ENCODE measurements at regions not wholly inside any gene's neighbourhood (a gene's known extent, or its start where the extent isn't known, plus 50 kb on each side); places are given as distances from the start of the nearest gene placed in this dataset.
"Not testable (repeated sequence)": the region's sequence is repeated elsewhere in the genome, so short reads cannot be mapped to it uniquely, and the experiment has no call there.

GRCh38 chr5:116887104-116887503 lies 312.5 kb upstream of the SEMA6A start:
- ATAC-seq (no peak), DNase-seq (no peak)

GRCh38 chr5:116885825-116886224 lies 311.2 kb upstream of the SEMA6A start:
- DNase-seq (no peak), ATAC-seq (no peak)

GRCh38 chr5:116883875-116884274 lies 309.3 kb upstream of the SEMA6A start:
- no peak for DNase-seq
- no peak for ATAC-seq

- ATAC-seq (no peak), DNase-seq (no peak)
These were observed 307.4 kb upstream of the SEMA6A start for GRCh38 chr5:116881921-116882531.

GRCh38 chr5:116880601-116881000 lies 306.0 kb upstream of the SEMA6A start:
- no peak for ATAC-seq
- no peak for DNase-seq

DNA sequence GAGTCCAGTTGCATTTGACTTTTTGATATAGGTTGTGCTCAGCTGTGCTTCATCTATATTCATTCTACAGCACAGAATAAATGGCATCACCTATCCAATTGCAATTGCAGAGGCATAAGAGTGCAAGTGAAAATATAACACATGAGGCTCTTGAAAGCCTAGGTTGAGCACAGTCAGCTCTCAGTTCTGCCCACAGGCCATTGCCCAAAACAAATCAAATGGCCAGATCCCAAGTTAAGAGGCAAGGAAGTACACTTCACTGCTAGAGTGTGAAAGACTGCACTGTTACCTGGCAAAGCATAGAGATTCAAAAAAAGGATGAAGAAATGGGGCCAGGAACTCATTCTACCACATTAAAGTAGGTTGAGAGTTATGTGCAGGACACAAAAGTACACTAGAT lies 305.5 kb upstream of the SEMA6A start:
- ATAC-seq (no peak), DNase-seq (no peak)

GRCh38 chr5:116876240-116876840 lies 301.7 kb upstream of the SEMA6A start:
- ATAC-seq (no peak), DNase-seq (no peak)

- DNase-seq (no peak), ATAC-seq (no peak)
These were observed 298.4 kb upstream of the SEMA6A start for GRCh38 chr5:116872986-116873385.

GRCh38 chr5:116872486-116872885 lies 297.9 kb upstream of the SEMA6A start:
- no peak for ATAC-seq
- no peak for DNase-seq

DNA sequence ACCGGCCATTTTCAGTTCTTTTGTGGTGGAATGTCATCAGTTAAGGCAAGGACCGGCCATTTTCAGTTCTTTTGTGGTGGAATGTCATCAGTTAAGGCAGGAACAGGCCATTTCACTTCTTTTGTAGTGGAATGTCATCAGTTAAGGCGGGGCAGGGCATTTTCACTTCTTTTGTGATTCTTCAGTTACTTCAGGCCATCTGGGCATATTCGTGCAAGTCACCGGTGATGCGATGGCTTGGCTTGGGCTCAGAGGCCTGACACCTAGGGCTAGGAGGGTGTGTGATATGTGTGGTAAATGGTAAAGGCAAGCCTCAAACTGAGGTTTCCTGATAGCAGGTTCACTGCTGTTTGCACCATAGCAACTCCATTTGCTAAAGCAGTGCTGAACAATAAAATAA lies 293.2 kb upstream of the SEMA6A start:
- DNase-seq, ATAC-seq: not testable (repeated sequence)

GRCh38 chr5:116865651-116866050 lies 291.0 kb upstream of the SEMA6A start:
- ATAC-seq (no peak), DNase-seq (no peak)

DNA sequence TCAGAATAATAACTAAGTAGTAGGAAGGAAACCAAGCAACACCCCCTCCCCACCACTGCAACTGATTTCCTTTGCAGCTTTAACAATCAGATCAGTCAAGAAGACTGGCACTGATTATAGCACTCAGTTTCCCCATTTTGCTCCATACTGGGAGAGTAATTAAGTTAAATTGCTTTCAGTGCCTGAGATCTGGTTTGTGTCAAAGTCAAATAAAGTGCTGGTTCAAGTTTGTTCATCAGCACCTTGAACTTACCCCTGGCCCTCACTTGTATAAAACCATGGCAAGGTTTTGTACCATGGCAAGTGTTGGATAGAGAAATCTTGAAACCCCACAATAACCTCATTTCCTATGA lies 290.2 kb upstream of the SEMA6A start:
- DNase-seq = no peak
- ATAC-seq = no peak

- DNase-seq = no peak
- no peak for ATAC-seq
These were observed 289.7 kb upstream of the SEMA6A start for GRCh38 chr5:116864157-116864837.

DNA sequence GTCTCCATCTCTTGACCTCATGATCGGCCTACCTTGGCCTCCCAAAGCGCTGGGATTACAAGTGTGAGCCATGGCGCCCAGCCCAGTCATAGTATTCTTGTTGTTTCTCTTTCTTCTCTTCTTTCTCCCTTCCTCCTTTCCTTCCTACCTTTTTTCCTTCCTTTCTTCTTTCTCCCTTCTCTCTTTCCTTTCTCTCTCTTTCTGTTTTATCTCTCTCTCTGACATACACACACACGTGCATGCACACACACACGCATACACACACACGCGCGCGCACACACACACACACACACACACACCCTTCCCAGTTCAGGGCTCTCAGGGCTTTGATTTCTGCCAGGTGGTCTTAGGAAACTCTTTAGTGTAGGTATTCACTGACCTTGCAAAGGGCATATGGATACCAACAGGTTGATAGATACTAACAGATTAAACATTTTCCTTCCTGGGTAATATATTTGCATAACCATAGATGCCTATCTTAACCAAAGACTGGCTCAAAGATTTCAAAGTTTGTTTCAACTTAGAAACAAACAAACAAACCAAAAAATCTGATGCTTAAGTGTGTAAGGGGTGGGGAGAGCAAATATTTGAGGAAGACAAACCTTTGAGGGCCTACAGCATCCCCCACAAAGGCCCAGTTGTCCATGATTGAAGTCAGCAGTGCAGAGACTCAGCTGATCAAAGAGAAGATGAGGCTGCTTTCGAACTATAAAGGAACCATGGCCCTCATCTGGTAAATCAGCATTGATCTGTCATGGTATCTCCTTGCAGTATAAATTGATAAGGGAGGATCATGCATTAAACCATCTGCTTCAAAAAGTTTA lies 288.2 kb upstream of the SEMA6A start:
- ATAC-seq (no peak), DNase-seq (no peak)

DNA sequence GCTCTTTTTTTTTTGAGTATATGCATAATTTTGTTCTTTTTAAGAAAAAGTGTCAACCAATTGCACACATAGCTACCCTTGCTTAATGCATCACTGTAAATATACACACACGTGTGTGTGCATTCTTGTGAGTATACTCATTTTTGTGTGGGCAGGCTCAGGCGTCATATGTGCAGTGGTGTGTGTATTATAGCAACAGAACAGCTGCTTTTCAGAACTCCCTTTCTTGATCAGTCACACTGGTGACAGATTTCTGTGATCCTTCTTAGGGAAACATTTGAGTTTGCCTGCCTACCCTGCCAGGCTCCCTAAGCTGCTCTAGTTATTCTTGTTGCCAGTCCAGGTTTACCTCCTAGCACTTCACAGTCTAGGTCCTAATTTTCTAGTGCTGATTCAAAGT lies 287.0 kb upstream of the SEMA6A start:
- ATAC-seq = no peak
- DNase-seq = no peak

GRCh38 chr5:116861097-116861496 lies 286.5 kb upstream of the SEMA6A start:
- ATAC-seq = no peak
- DNase-seq = no peak

DNA sequence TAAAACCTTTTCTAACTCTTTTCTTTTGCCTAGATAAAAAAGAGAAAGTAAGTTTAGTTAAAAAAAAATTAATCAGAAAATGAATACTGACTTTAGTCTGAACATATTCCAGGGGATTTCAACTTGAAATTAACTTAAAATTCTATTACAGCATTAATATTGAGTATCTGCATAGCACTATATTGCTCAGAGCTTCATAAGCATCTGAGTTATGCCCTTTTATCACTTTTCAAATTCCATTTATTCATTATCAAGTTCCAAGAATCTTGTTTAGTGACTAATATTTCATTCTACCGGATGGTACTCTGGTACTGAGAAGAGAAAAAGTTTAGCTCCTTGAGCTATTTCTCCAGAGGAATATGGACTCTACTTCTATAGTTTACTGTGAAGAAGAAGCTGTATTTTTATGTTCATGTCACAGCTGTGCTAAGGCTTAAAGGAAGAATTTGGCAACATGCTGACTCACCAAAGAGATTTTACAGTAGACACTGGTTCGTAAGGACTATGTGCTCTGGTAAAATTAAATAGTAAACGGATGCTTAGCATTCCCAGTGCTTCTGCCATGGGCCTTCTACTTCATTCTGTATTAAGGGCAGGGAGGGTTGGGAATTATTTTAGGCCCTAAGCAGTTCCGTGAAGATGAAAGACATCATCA lies 285.2 kb upstream of the SEMA6A start:
- ATAC-seq (no peak), DNase-seq (no peak)

GRCh38 chr5:116858705-116859333 lies 284.2 kb upstream of the SEMA6A start:
- no peak for ATAC-seq
- no peak for DNase-seq

DNA sequence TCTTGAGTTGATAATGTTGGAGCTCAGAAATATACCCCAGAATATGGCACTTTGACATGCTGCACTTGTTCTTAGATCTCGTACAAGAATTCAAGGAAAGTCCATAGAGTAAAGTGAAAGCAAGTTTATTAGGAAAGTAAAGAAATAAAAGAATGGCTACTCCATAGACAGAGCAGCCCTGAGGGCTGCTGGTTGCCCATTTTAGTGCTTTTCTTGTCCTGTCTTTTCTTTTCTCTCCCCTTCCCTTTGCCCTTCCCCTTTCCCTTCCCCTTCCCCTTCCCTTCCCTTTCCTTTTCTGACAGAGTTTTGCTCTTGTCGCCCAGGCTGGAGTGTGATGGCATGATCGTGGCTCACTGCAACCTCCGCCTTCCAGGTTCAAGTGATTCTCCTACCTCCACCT lies 283.4 kb upstream of the SEMA6A start:
- DNase-seq, ATAC-seq: not testable (repeated sequence)

DNA sequence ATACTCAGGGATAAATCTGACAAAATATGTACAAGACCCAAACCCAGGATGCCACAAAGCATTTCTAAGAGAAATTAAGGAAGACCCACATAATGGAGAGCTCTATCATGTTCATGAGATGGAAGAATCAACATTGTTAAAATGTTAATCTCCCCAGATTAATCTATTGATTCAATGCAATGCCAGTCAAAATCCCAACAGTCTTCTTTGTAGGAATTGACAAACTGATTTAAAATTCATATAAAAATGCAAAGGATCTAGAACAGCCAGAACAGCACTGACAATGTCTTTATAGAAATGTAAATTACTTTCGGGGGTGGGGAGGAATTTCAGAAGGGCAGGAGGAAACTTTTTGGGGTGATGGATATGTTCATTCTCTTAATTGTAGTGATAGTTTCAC lies 281.6 kb upstream of the SEMA6A start:
- DNase-seq = no peak
- no peak for ATAC-seq

DNA sequence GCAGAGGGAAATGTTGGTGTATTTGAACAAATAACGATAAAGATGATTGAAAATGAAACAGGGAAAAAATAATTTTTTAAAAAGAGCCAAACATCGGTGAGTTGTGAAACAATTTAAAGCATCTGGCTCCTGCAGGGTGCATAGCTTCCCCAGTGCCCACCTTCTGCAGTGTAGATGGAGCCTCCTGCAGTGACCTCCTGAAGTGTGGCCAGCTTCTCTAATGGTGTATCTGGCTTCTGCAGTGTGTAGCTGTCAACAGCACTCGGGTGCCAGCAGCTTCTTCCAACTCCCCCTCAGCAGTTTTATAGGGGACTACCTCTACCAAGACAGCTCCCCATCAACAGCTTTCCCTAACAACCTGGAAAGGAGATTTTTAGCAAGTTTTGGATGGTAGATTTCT lies 279.4 kb upstream of the SEMA6A start:
- DNase-seq (no peak), ATAC-seq (no peak)

- no peak for DNase-seq
- no peak for ATAC-seq
These were observed 274.4 kb upstream of the SEMA6A start for GRCh38 chr5:116848954-116849581.

Measured in stimulated activated naive CD8-positive, alpha-beta T cell treated with anti-CD3 and anti-CD28 coated beads, Interleukin-15, Interleukin-2, amounts not matched to agents 100 U/mL and 50 U/mL, for 24 hours (primary cell).